Activated CD8-positive, alpha-beta memory T cell treated with anti-CD3 and anti-CD28 coated beads for 48 hours (primary cell): ENCODE measurements at regions not wholly inside any gene's neighbourhood (a gene's known extent, or its start where the extent isn't known, plus 50 kb on each side); places are given as distances from the start of the nearest gene placed in this dataset.

Experiments used
- DNase-seq, 3 experiments: peaks; one replicate each; pipeline ENCODE4 v3.0.0-alpha.2; 2020; ENCODE audit warnings: low read depth in 2 of 3, low spot score in 2 of 3

- DNase-seq: no peak
Observed at GRCh38 chr2:21676041-21676440, 552.3 kb downstream of the TDRD15 start.

- no peak for DNase-seq
Observed at GRCh38 chr2:21676676-21677075, 552.9 kb downstream of the TDRD15 start.

GRCh38 chr2:21683838-21684237 lies 560.1 kb downstream of the TDRD15 start:
- DNase-seq: no peak

- DNase-seq: no peak
Observed at GRCh38 chr2:21687589-21687988, 563.8 kb downstream of the TDRD15 start.

GRCh38 chr2:21690005-21690404 lies 566.2 kb downstream of the TDRD15 start:
- no peak for DNase-seq

GRCh38 chr2:21693081-21693480 lies 569.3 kb downstream of the TDRD15 start:
- no peak for DNase-seq

GRCh38 chr2:21694079-21694878 lies 570.5 kb downstream of the TDRD15 start:
- no peak for DNase-seq

- DNase-seq: no peak
Observed at GRCh38 chr2:21696900-21697299, 573.1 kb downstream of the TDRD15 start.

- no peak for DNase-seq
Observed at GRCh38 chr2:21700644-21701043, 576.9 kb downstream of the TDRD15 start.

- no peak for DNase-seq
Observed at GRCh38 chr2:21710031-21710430, 586.3 kb downstream of the TDRD15 start.

GRCh38 chr2:21710496-21710895 lies 586.7 kb downstream of the TDRD15 start:
- no peak for DNase-seq

- no peak for DNase-seq
Observed at GRCh38 chr2:21715887-21716286, 592.1 kb downstream of the TDRD15 start.

GRCh38 chr2:21727101-21727500 lies 603.3 kb downstream of the TDRD15 start:
- no peak for DNase-seq

- DNase-seq: no peak
Observed at GRCh38 chr2:21728133-21728532, 604.4 kb downstream of the TDRD15 start.

- no peak for DNase-seq
Observed at GRCh38 chr2:21730141-21730540, 606.4 kb downstream of the TDRD15 start.

- no peak for DNase-seq
Observed at GRCh38 chr2:21740484-21740883, 616.7 kb downstream of the TDRD15 start.

GRCh38 chr2:21746499-21746898 lies 622.7 kb downstream of the TDRD15 start:
- no peak for DNase-seq

GRCh38 chr2:21748501-21748900 lies 624.7 kb downstream of the TDRD15 start:
- no peak for DNase-seq

- no peak for DNase-seq
Observed at GRCh38 chr2:21754164-21754788, 630.5 kb downstream of the TDRD15 start.

- DNase-seq: no peak
Observed at GRCh38 chr2:21757805-21758430, 634.1 kb downstream of the TDRD15 start.

- no peak for DNase-seq
Observed at GRCh38 chr2:21759819-21760218, 636.1 kb downstream of the TDRD15 start.

- DNase-seq: no peak
Observed at GRCh38 chr2:21761361-21761760, 637.6 kb downstream of the TDRD15 start.
